Activated CD4-positive, alpha-beta T cell treated with anti-CD3 and anti-CD28 coated beads, Interleukin-2, Interleukin-6, amounts not matched to agents 100 ng/mL and 50 ng/mL, durations not matched to agents 16 hours and 8 hours (primary cell): ENCODE measurements at regions not wholly inside any gene's neighbourhood (a gene's known extent, or its start where the extent isn't known, plus 50 kb on each side); places are given as distances from the start of the nearest gene placed in this dataset.

ENCODE experiments used
- DNase-seq: peaks from one replicate; pipeline ENCODE4 v3.0.0-alpha.2; 2020

GRCh38 chr5:68759593-68759992 is 334.2 kb upstream of the SLC30A5 start:
- DNase-seq = no peak

GRCh38 chr5:68762201-68762600 is 331.6 kb upstream of the SLC30A5 start:
- DNase-seq = no peak

GRCh38 chr5:68766952-68767464 is 326.8 kb upstream of the SLC30A5 start:
- no peak for DNase-seq

- DNase-seq = no peak
These were observed 323.3 kb upstream of the SLC30A5 start for GRCh38 chr5:68770551-68770950.

GRCh38 chr5:68771221-68771620 is 322.6 kb upstream of the SLC30A5 start:
- DNase-seq = no peak

- no peak for DNase-seq
These were observed 322.1 kb upstream of the SLC30A5 start for GRCh38 chr5:68771732-68772131.

GRCh38 chr5:68776381-68776780 is 317.4 kb upstream of the SLC30A5 start:
- no peak for DNase-seq

GRCh38 chr5:68777135-68777534 is 316.7 kb upstream of the SLC30A5 start:
- DNase-seq = no peak

GRCh38 chr5:68778484-68778883 is 315.3 kb upstream of the SLC30A5 start:
- DNase-seq = no peak

GRCh38 chr5:68780299-68780955 is 313.4 kb upstream of the SLC30A5 start:
- DNase-seq = no peak

GRCh38 chr5:68793074-68793473 is 300.7 kb upstream of the SLC30A5 start:
- DNase-seq = no peak

GRCh38 chr5:68793993-68794392 is 299.8 kb upstream of the SLC30A5 start:
- no peak for DNase-seq

- no peak for DNase-seq
These were observed 298.6 kb upstream of the SLC30A5 start for GRCh38 chr5:68795190-68795589.

- DNase-seq = no peak
These were observed 294.7 kb upstream of the SLC30A5 start for GRCh38 chr5:68798877-68799843.

- DNase-seq = no peak
These were observed 291.4 kb upstream of the SLC30A5 start for GRCh38 chr5:68802430-68802829.

- DNase-seq = no peak
These were observed 289.9 kb upstream of the SLC30A5 start for GRCh38 chr5:68803881-68804319.

GRCh38 chr5:68804343-68804742 is 289.5 kb upstream of the SLC30A5 start:
- DNase-seq = no peak

- DNase-seq = no peak
These were observed 288.4 kb upstream of the SLC30A5 start for GRCh38 chr5:68805444-68805843.

GRCh38 chr5:68817632-68818031 is 276.2 kb upstream of the SLC30A5 start:
- DNase-seq = no peak

GRCh38 chr5:68818057-68818695 is 275.6 kb upstream of the SLC30A5 start:
- DNase-seq = no peak

GRCh38 chr5:68818870-68819269 is 274.9 kb upstream of the SLC30A5 start:
- DNase-seq = no peak

- no peak for DNase-seq
These were observed 272.8 kb upstream of the SLC30A5 start for GRCh38 chr5:68821056-68821455.

- DNase-seq = no peak
These were observed 271.0 kb upstream of the SLC30A5 start for GRCh38 chr5:68822796-68823195.
